GM12878 (cell line): ENCODE measurements at regions not wholly inside any gene's neighbourhood (a gene's known extent, or its start where the extent isn't known, plus 50 kb on each side); places are given as distances from the start of the nearest gene placed in this dataset.

Experiments used
- CBFB ChIP-seq: IDR thresholded peaks from 2 replicates; pipeline ENCODE4 v1.6.1; 2016; ENCODE audit warnings: antibody characterized with exemption, low read depth
- CEBPB ChIP-seq, 2 experiments: fragments of 150-350 bp in 1 of 2; IDR thresholded peaks; 2 replicates each; pipeline ENCODE4 v1.6.1; 2012 to 2014; ENCODE audit warnings: low read depth in 2 of 2, low read length in 2 of 2, borderline replicate concordance in 1 of 2, inconsistent platforms in 1 of 2
- CREM ChIP-seq: IDR thresholded peaks from 2 replicates; pipeline ENCODE4 v1.6.1; 2014; ENCODE audit warnings: antibody characterized with exemption, low read depth
- CTCF ChIP-seq, 3 experiments: IDR thresholded peaks in 2 of 3; conservative IDR thresholded peaks in 1 of 3; 2 replicates each; pipeline ENCODE4 v1.5.1; 2011; ENCODE audit warnings: low read depth in 3 of 3, low read length in 3 of 3, mild to moderate bottlenecking in 3 of 3, control low read depth in 2 of 3, moderate library complexity in 2 of 3, inconsistent platforms in 1 of 3, mixed read lengths in 1 of 3; ENCODE audit not compliant: control insufficient read depth in 2 of 3, insufficient read depth in 1 of 3; ENCODE audit errors: extremely low read depth in 1 of 3
- EED ChIP-seq: sonication (generic); IDR thresholded peaks from 2 replicates; pipeline ENCODE4 v1.6.1; 2016; ENCODE audit warnings: antibody characterized with exemption, low read depth
- EP300 ChIP-seq, 2 experiments: fragments of 150-350 bp in 1 of 2; IDR thresholded peaks; 2 replicates each; pipeline ENCODE4 v1.6.1; 2011 to 2012; ENCODE audit warnings: low read depth in 2 of 2, low read length in 2 of 2, borderline replicate concordance in 1 of 2, improper control_type of control experiment in 1 of 2, inconsistent platforms in 1 of 2; ENCODE audit not compliant: control insufficient read depth in 1 of 2
- EZH2 ChIP-seq: IDR thresholded peaks from 2 replicates; pipeline ENCODE4 v1.6.1; 2012; ENCODE audit warnings: low read depth, mild to moderate bottlenecking, control low read depth, inconsistent platforms, low read length, borderline replicate concordance; ENCODE audit not compliant: control insufficient read depth
- GABPA ChIP-seq: IDR thresholded peaks from 2 replicates; pipeline ENCODE4 v1.6.1; 2014; ENCODE audit warnings: antibody characterized with exemption, low read depth, mild to moderate bottlenecking, inconsistent platforms
- MTA2 ChIP-seq: fragments of 450-650 bp; IDR thresholded peaks from 2 replicates; pipeline ENCODE4 v1.6.1; 2016; ENCODE audit warnings: low read depth, mild to moderate bottlenecking, moderate library complexity
- POLR2A ChIP-seq: IDR thresholded peaks from 2 replicates; pipeline ENCODE4 v1.6.1; 2011; ENCODE audit warnings: low read depth, mild to moderate bottlenecking, low read length
- POLR2AphosphoS5 ChIP-seq: IDR thresholded peaks from 2 replicates; pipeline ENCODE4 v1.6.1; 2011; ENCODE audit warnings: mild to moderate bottlenecking, low read length, inconsistent platforms
- RAD51 ChIP-seq: fragments of 450-650 bp; IDR thresholded peaks from 2 replicates; pipeline ENCODE4 v1.6.1; 2016; ENCODE audit warnings: moderate library complexity, mild to moderate bottlenecking, inconsistent platforms
- TF ChIP-seq, protein P1 (sequence below): IDR thresholded peaks from 2 replicates; pipeline ENCODE4 v1.6.1; 2012; ENCODE audit warnings: low read length, inconsistent platforms
- TF ChIP-seq, protein P2 (sequence below): IDR thresholded peaks from 2 replicates; pipeline ENCODE4 v1.6.1; 2012; ENCODE audit warnings: low read depth, low read length, improper control_type of control experiment

GRCh38 chr7:25771491-25771890 is 380.5 kb upstream of the NFE2L3 start:
- TF ChIP-seq CTCF (IDR thresholded peaks at IDR 0.05 in 2 of 3, conservative IDR thresholded peaks at IDR 0.05 in 1 of 3; ENCODE audit: control insufficient read depth in 2 of 3, extremely low read depth in 1 of 3, insufficient read depth in 1 of 3, low read depth in 3 of 3, low read length in 3 of 3), result no peak
- TF ChIP-seq, protein P1, sequence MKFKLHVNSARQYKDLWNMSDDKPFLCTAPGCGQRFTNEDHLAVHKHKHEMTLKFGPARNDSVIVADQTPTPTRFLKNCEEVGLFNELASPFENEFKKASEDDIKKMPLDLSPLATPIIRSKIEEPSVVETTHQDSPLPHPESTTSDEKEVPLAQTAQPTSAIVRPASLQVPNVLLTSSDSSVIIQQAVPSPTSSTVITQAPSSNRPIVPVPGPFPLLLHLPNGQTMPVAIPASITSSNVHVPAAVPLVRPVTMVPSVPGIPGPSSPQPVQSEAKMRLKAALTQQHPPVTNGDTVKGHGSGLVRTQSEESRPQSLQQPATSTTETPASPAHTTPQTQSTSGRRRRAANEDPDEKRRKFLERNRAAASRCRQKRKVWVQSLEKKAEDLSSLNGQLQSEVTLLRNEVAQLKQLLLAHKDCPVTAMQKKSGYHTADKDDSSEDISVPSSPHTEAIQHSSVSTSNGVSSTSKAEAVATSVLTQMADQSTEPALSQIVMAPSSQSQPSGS, result no peak
- TF ChIP-seq POLR2AphosphoS5, result no peak
- no peak for TF ChIP-seq CBFB
- no peak for TF ChIP-seq EZH2
- no peak for TF ChIP-seq CEBPB (IDR thresholded peaks at IDR 0.05; ENCODE audit: borderline replicate concordance in 1 of 2, low read depth in 2 of 2, low read length in 2 of 2)
- TF ChIP-seq POLR2A, result no peak
- TF ChIP-seq RAD51, result no peak
- TF ChIP-seq EP300 (IDR thresholded peaks at IDR 0.05; ENCODE audit: borderline replicate concordance in 1 of 2, control insufficient read depth in 1 of 2, low read depth in 2 of 2, low read length in 2 of 2), result no peak
- TF ChIP-seq MTA2, result no peak
- TF ChIP-seq EED, result no peak
- no peak for TF ChIP-seq CREM
- TF ChIP-seq, protein P2, sequence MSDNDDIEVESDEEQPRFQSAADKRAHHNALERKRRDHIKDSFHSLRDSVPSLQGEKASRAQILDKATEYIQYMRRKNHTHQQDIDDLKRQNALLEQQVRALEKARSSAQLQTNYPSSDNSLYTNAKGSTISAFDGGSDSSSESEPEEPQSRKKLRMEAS, result no peak
- TF ChIP-seq GABPA, result no peak
